Lower leg skin (tissue), 3 donors: ENCODE measurements at regions not wholly inside any gene's neighbourhood (a gene's known extent, or its start where the extent isn't known, plus 50 kb on each side); places are given as distances from the start of the nearest gene placed in this dataset.

Experiments
- CTCF ChIP-seq, 3 donors: fragments of 450-650 bp; IDR thresholded peaks; one replicate each; pipeline ENCODE4 v1.5.1; 2016; ENCODE audit warnings: antibody characterized with exemption in 3 of 3, mild to moderate bottlenecking in 3 of 3, moderate library complexity in 2 of 3
- POLR2A ChIP-seq, 2 donors: fragments of 450-650 bp; IDR thresholded peaks; one replicate each; pipeline ENCODE4 v1.6.1; 2016 to 2017; ENCODE audit warnings: antibody characterized with exemption in 2 of 2, mild to moderate bottlenecking in 1 of 2, moderate library complexity in 1 of 2

DNA sequence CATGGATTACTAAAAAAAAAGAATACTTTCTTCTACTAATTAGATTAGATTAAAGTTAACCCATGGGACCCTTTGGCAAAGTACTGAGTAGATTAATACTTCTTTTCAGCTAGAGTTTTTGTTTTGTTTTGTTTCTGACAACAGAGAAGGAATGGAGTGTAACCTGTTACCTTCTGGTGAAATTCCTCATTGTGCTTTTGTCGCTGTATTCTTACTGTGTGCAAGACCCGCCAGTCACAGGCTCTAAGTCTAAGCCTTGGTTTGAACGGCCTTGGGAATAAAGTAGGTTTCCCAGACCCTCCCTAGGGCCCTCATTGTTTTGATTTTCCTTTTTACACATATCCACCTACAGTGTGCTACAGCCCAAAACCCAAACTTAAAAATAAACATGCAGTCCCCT, 171.1 kb upstream of the IL12A start:
- TF ChIP-seq POLR2A (IDR thresholded peaks at IDR 0.05) (no peak), CTCF (IDR thresholded peaks at IDR 0.05) (no peak)
